GM21390 (cell line): ENCODE measurements at regions not wholly inside any gene's neighbourhood (a gene's known extent, or its start where the extent isn't known, plus 50 kb on each side); places are given as distances from the start of the nearest gene placed in this dataset.
A peak's percentile ranks its signal among the peaks of the same experiment; 100 is the strongest.
"Not testable (repeated sequence)": the region's sequence is repeated elsewhere in the genome, so short reads cannot be mapped to it uniquely, and the experiment has no call there.

Experiments
- ATAC-seq: cut with Tn5 transposase; IDR thresholded peaks from one replicate; pipeline ENCODE4 v1.9.1; 2021; ENCODE audit not compliant: unreplicated experiment

DNA sequence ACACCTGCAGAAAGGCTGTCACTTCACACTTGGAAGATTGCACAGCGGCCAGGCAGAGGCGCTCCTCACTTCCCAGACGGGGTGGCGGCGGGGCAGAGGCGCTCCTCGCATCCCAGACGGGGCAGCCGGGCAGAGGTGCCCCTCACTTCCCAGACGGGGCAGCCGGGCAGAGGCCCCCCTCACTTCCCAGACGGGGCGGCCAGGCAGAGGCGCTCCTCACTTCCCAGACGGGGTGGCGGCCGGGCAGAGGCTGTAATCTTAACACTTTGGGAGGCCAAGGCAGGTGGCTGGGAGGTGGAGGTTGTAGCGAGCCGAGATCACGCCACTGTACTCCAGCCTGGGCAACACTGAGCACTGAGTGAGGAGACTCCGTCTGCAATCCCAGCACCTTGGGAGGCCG, 436.3 kb upstream of the ZP4 start:
- not testable (repeated sequence) for ATAC-seq

DNA sequence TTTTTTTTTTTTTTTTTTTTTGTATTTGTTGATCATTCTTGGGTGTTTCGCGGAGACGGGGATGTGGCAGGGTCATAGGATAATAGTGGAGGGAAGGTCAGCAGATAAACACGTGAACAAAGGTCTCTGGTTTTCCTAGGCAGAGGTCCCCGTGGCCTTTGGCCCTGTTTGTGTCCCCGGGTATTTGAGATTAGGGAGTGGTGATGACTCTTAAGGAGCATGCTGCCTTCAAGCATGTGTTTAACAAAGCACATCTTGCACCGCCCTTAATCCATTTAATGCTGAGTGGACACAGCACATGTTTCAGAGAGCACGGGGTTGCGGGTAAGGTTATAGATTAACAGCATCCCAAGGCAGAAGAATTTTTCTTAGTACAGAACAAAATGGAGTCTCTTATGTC, 435.8 kb upstream of the ZP4 start:
- ATAC-seq: not testable (repeated sequence)

DNA sequence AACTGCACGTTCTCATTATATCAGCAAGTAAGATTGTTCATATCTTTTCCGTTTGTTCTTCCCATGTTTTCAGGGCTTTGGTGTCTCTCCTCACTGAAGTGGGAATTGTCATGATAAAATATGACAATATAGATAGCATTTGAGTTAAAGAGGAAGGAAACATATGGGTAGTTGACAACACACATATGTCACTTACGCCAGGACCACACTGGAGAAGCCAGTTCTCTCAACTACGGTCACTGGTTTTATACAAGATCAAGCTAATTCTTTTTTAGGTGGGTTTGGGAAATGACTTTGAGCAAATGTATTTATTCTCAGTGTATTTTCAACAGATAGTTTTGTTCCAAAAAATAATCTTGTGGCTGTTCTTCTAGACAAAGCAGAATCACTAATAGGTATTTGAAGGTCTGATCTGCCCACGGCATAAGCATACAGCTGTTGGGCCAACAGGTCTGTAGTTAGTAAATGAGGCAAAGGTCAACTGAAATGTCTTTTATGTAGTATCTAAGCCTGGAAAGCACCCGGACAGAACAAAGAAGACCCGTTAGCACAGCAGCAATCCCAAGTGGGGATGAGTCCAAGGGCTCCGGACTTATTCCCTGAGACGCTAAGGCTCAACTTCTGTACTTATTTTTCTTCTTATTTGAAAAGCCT, 433.6 kb upstream of the ZP4 start:
- no peak for ATAC-seq

DNA sequence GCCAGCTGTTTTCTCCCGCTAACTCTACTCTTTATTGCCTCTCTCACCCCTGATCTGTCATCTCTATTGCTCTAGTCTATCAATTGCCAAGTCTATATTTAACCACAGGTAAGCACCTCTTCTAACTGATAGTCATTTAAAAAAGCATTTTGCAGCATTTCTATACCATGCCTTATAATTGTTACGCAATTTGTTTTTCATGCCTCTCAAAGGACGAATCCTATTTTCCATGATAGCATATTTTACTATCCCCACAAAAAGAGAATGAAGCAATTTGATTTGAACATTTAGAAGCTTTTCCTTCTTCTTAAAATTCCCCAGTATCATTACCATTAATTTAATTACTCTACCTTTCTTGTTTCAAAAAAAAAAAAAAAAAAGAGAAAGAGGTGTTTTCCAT, 432.8 kb upstream of the ZP4 start:
- ATAC-seq: no peak

DNA sequence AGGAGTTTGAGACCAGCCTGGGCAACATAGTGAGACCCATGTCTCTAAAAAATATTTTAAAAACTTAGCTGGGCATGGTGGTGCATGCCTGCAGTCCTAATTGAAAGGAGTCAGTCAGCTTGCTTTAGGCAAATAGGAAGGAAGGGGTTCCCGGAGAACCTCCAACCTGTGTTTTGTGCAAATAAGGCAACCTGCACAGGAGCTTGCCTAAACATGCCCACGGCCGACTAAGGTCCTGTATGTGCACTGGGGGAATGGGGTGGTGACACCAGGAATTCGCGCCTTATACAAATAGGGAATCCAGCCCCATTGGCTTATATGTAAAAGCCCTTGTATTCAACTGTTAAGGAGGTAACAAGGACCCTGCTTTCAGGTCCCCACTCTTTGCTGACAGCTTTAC, 429.2 kb upstream of the ZP4 start:
- ATAC-seq: no peak

DNA sequence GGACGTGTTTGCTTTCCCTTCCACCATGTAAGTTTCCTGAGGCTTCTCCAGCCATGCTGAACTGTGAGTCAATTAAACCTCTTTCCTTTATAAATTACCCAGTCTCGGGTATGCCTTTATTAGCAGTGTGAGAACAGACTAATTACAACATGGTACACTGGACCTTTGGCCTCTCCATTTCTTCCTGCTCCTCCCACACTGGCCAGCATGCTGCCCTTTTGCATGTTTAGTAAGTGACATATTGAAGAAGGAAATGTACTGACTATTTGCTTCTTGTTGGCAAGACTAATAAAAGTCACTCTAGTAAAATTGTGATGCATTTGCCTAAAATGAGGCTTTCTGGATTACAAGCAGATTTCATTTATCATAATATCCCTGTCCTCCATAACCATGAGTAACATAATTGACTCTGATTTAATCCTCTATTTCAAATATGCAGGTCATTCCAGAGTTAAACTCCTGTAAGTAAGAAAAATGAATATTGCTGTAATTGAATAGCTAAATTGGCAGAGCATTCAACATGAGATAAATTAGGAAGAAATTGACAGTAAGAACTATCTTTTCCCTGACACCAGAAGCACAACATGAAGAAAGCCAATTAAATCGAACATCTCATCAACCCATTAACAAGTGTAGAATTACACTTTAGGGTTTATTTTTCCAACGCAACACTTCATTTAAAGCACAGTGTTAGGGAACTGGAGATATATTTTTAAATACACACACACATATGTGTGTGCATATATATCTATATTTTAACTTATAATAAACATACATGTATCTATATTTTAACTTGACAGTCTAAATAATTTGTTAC, 427.8 kb upstream of the ZP4 start:
- ATAC-seq: no peak

DNA sequence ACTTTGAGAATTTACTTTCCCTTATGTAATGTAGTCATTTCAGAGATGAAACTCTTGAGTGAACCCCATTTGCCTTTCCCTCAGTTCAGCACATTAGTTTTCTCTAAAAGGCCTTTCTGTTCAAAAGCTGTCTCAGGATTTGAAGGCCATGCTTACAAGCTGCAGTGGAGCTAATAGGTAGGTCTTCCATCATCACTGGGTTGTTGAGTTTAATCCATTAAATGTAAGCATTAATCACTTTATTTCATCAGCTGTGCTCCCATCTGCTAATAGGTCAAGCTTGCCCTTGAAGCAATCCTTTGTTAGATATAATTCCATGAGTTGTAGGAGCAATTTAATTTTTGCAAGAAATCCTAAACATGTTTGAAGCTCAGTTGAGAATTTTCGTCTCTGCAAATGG, 422.2 kb upstream of the ZP4 start:
- ATAC-seq: no peak

DNA sequence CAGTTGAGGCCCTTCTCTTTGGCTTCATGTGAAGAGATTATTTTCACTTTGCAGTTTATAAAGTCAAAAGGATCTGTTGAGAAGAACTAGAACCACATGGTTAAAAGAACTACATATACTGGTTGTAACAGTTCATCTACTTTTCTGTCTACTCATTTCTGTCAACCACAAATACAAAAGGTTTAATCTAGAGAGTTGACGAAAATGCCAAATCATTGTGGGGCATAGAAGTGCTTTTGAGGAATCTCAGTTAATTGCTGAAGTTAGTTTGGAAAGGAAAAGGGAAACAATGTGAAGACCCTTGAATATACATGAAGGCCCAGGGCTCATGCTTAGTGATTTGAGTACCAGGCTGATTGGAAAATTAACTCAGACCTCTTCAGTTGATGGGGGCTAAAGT, 415.7 kb upstream of the ZP4 start:
- ATAC-seq: no peak

DNA sequence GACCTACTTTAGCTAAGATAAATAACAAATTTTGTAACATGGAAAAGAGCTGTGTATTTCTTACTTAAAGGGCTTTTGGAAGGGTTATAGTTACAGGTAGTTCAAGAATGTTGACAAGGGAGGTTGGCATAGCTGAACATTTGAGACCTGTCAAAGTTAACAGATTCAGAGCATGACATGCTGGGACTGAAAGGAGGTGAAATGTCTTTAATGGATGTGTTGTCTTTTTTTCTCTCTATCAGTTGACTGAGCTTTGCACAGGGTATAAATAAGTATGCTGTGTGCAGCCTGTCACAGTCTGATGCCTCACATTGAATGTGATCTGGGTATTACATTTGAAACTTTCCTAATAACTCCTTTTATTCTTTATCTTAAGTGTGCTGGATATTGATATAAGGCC, 411.9 kb upstream of the ZP4 start:
- no peak for ATAC-seq

DNA sequence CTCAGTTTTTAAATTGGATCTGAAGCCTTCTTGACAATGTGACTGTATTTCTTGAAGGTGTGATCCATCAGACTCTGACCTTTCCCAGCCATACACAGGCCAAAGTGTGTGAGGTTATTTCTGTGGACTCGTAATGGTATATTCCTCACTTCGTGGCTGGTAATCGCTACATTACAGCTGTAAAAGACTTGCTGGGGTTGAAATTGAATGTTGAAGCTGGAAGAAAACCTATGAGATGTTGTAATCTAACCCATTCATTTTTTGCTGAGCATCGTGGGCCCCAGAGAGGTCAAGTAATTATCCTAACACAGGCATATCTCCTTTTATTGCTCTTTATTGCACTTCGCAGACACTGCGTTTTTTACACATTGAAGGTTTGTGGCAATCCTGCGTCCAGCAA, 405.6 kb upstream of the ZP4 start:
- ATAC-seq: no peak

DNA sequence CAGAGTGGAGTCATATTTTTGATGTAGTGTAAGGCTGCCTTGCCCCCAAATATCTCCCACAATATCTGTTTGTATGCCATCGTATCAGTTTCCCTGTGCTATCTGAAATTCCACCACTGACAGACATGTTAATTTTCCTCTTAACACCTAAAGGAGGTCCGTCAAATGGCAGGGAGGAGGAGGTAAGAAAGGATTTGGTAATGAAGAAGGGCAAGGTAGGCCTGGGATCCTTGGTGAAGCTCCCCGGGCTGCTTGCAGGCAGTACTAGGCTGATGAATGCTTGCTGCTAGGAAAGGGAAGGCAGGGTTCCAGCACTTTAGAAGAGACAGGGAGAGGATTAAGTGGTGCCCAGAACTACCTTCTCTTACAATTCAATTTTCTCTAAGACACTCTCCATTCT, 402.4 kb upstream of the ZP4 start:
- ATAC-seq: no peak

DNA sequence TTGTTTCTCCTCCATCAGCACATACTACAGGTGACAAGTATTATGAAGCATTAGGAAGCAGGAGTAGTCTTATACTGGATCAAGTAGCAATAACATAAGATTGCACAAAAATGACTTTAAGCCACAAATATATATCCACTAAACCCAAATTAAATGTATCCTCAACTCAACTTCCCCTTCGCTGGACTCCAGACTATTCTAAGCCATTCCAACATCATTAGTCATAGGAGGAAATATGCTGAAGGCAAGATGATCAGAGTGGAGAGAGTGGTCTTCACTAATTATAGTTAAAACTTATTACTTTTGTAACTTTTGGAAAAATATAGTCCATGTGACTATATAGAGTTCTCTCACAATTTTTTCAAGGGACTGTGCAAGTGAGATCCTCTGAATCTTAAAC, 390.7 kb upstream of the ZP4 start:
- no peak for ATAC-seq

DNA sequence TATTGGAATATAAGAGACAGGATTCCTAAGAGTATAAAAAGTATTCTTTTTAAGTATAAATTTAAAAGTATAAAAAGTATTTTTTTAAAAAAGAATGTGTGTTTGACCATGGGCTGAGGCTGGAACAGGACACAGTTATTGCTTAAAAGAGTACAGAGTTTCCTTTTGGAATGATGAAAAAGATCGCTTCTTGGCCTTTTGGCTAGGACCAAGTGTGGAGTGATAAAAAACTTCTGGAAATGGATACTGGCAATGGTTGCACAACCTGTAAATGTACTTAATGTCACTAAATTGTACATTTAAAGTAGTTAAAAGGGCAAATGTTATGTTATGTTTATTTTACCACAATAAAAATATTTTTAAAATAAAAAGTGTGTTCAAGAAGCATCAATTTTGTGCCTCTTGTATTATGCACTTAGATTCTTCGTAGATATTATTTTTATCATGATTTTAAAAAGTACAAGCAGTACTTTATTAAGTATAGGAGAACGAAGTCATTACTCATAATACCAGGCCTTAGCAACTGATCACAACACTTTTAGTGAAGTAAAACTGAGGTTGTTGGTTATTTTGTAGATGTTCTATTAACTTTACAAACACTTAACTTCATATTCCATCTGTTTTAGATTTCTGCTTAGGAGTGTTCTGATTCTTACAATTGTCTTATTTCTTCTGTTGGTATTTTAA, 389.1 kb upstream of the ZP4 start:
- ATAC-seq: no peak

DNA sequence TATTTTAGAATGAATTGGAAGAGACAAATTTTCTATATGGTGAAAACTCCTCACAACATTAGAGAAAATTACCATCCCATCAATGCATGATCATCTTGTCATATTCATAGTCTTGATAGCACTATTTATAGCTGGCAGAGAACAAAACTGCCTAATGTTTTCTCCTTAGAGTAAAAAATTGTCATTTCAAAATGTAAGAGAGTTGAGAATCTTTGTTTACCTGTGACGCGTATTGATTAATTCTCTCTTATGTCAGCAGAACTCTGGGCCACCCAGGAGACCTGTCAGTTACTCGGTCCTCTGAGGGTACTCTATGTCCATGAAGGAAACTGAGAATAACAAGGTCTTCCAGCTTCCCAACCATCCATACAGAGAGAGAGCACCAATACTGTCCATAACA, 381.4 kb upstream of the ZP4 start:
- no peak for ATAC-seq

DNA sequence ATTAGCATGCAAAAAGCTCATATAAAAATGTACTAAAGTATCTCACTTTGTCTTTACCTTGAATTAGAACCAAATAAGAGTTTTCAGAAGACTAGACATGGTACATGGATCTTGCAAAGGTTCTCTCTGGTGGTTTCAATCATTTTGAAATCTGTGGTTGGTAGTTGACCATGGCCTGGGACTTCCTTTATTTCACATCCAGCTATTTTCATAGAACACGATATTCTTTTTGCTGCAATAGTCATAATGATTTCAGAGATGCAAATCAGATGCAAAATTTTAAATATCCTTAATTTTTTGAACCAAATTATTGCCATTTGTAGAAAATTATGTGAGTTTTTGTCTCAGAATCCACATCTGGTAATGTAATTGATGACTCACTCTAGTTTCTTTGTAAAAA, 375.1 kb upstream of the ZP4 start:
- ATAC-seq: no peak

DNA sequence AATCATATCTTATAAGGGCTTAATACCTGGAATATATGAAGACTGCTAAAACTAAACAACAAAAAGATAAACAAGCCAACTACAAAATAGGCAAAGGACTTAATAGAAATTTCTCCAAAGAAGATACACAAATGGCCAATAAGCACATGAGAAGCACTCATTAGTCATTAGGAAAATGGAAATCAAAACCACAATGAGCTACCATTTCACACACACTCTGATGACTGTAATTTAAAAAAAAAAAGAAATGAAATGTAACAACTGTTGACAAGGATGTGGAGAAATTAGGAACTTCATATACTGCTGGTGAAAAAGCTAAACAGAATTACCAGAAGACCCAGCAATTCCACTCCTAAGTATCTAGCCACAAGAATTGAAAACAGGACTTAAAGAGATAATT, 374.2 kb upstream of the ZP4 start:
- ATAC-seq: no peak

DNA sequence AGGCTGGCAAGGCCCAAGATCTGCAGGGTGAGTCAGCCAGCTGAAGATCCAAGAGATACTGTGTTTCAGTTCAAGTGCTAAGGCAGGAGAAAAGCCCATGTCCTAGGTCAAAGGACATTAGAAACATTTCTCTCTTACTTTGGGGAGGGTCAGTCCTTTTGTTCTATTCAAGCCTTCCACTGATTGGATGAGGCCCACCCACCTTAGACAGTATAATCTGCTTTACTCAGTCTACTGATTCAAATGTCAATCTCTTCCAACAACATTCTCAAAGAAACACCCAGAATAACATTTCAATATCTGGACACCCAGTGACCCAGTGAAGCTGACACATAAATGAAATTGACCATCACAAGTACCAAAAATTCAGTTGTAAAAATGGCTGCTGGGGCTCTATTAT, 367.8 kb upstream of the ZP4 start:
- no peak for ATAC-seq

DNA sequence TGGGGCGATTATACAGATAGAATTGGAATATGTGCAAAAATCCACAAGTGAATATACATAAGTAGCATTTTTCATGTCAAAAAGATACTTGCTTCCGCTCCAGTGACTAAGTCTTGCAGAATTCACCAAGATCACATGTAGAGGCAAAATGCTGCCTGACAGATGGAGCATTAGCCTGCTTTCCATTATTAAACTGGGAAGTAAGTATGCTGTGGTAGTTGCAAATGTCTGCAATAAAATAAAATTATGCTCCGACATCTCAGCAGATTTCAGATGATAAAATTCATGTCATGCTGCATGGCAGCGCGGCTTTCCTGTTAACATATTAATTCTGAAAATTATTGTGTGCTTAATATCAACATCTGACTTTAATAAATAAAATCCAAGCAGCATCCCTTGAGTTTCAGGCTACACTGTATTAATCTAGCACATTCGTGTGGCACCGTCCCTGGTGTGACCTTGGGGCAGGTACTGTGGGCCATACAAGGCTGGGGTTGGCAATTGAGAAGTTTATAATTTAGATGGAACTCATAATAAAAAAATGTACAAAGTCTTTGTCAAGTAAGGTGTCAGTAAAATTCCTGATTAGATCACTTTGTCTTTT, 366.4 kb upstream of the ZP4 start:
- no peak for ATAC-seq

DNA sequence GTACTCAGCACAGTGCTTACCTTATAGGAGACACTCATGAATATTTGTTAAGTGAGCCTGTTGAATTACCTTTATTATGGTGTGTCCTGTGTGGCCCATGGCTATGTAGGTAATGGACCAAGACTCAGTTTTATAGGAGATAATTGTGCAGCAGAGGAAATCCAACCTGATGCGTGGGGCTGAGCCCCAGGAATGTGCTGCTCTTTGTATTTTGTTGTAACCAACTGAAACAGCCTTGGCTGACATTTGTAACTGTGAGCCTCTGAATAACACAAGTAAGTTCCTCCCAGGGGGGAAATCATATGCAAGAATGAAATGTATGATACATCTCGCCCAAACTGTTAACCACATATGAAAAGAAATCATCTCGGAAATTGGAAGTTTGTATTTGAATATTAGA, 364.2 kb upstream of the ZP4 start:
- ATAC-seq: no peak

DNA sequence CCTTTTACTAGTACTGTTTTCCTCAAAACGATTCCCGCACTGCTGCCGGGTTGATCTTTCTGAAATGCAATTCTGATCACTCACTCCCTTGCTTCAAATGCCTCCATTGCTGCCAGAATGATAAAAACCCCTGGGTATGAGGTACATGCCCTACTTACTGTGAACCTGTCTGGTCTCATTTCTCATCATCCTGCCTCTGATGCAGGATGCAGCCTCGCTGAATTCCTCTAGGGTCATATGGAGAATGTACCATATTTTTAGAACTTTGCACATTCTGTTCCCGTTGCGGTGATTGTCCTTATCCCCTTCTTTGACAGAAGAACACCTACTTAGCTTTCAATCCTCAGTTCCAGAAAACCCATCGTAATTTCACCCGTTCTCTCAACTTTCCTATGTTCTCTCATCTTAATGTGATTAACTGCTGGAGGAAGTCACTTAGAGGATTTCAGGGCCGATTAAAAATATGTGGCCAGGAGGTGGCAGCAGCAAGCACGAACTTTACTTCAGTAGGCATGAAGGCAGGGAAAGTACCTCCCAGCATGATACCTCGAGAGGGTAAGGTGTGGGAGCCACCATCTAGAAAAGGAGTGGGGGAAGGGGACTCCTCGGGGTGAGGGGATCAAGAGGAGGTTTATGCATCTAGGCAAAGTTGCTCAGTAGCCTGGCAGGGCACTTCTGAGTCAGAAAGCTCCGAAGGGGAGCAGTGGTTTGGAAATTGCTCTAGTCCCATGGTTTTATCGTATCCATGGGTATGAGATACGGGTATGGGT, 361.5 kb upstream of the ZP4 start:
- peak; percentile 73 for ATAC-seq

DNA sequence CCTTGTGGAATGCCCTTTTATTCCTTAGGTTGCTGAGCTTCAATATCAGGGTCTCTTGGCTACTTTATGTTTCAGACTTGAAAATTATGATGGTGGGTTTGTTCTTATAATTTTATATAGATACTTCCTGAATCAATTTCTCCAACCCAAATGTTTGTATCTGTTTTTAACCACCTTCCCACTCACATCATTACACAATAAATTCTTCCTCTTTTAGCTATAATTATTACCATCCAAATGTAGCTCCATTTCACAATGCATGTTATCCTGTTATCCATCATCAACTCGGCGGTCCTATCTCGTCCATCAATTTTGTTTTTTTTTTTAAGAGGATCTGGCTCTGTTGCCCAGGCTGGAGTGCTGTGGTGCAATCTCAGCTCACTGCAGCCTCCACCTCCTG, 357.6 kb upstream of the ZP4 start:
- no peak for ATAC-seq
